ENCODE measurements at regions not wholly inside any gene's neighbourhood (a gene's known extent, or its start where the extent isn't known, plus 50 kb on each side); places are given as distances from the start of the nearest gene placed in this dataset.

DNA sequence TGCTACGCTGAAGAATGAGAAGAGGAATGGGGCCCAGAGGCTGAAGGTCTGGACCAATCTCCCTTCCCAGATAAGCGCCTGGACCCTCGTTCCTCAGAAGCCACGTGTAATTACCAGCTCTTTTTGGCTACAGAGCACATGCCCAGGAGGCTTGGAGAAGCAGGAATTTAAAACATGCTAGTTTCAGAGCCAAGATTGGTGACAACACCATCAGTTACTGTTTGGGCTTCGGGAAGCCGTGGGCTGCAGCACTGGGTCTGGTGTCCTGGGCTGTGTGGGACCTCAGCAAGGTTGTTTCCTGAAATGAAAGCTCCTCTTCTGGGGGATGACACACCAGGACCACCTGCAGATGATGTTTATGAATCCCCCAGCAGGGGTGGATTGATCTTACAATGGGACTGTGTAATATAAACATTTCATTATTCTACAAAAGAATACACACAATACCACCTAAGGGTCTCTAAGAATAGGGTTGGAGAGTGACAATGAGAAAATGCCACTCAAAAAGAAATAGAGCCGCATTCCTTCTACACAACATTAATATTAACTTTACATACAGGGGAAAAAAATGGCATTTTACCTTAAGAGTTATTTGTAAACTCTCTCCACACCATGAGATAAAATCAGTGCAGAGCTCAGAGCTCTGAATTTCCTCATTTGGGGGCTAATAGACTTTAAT, 207.8 kb upstream of the FOXQ1 start:
- TF ChIP-seq, protein P1, sequence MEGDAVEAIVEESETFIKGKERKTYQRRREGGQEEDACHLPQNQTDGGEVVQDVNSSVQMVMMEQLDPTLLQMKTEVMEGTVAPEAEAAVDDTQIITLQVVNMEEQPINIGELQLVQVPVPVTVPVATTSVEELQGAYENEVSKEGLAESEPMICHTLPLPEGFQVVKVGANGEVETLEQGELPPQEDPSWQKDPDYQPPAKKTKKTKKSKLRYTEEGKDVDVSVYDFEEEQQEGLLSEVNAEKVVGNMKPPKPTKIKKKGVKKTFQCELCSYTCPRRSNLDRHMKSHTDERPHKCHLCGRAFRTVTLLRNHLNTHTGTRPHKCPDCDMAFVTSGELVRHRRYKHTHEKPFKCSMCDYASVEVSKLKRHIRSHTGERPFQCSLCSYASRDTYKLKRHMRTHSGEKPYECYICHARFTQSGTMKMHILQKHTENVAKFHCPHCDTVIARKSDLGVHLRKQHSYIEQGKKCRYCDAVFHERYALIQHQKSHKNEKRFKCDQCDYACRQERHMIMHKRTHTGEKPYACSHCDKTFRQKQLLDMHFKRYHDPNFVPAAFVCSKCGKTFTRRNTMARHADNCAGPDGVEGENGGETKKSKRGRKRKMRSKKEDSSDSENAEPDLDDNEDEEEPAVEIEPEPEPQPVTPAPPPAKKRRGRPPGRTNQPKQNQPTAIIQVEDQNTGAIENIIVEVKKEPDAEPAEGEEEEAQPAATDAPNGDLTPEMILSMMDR (IDR thresholded peaks at IDR 0.05; ENCODE audit: borderline replicate concordance, extremely low read depth, low read length, poor library complexity, severe bottlenecking) = no peak
- TF ChIP-seq EZH2 (IDR thresholded peaks at IDR 0.05; ENCODE audit: borderline replicate concordance, low read depth, low read length, severe bottlenecking) = no peak

Data from DND-41 (cell line).